HEK293 (cell line): ENCODE measurements at regions not wholly inside any gene's neighbourhood (a gene's known extent, or its start where the extent isn't known, plus 50 kb on each side); places are given as distances from the start of the nearest gene placed in this dataset.

ENCODE experiments used
- GLIS1 ChIP-seq: fragments of 450-650 bp; formaldehyde crosslinking; IDR thresholded peaks from 2 replicates; pipeline ENCODE4 v1.5.1; 2016; ENCODE audit warnings: missing biosample characterization, missing genetic modification characterization
- HOXD13 ChIP-seq: sonication (generic); formaldehyde crosslinking; IDR thresholded peaks from 2 replicates; pipeline ENCODE4 v1.8.0; 2022; ENCODE audit warnings: missing genetic modification reagents, borderline replicate concordance
- ZFP3 ChIP-seq: fragments of 450-650 bp; formaldehyde crosslinking; IDR thresholded peaks from 2 replicates; pipeline ENCODE4 v1.5.1; 2016; ENCODE audit warnings: low read depth, missing biosample characterization, missing genetic modification characterization
- ZNF121 ChIP-seq: fragments of 450-650 bp; formaldehyde crosslinking; IDR thresholded peaks from 2 replicates; pipeline ENCODE4 v1.5.1; 2016; ENCODE audit warnings: missing biosample characterization, missing genetic modification characterization
- ZNF433 ChIP-seq: fragments of 450-650 bp; formaldehyde crosslinking; IDR thresholded peaks from 2 replicates; pipeline ENCODE4 v1.5.1; 2016; ENCODE audit warnings: missing biosample characterization, missing genetic modification characterization, low read depth
- ZNF707 ChIP-seq: fragments of 450-650 bp; formaldehyde crosslinking; IDR thresholded peaks from 2 replicates; pipeline ENCODE4 v1.5.1; 2016; ENCODE audit warnings: missing biosample characterization, missing genetic modification characterization
- ZNF768 ChIP-seq: fragments of 450-650 bp; formaldehyde crosslinking; IDR thresholded peaks from 2 replicates; pipeline ENCODE4 v1.5.1; 2018; ENCODE audit warnings: missing biosample characterization, mild to moderate bottlenecking, missing genetic modification characterization
- ZNF785 ChIP-seq: fragments of 450-650 bp; formaldehyde crosslinking; IDR thresholded peaks from 2 replicates; pipeline ENCODE4 v1.5.1; 2016; ENCODE audit warnings: missing biosample characterization, missing genetic modification characterization
- TF ChIP-seq, protein P1 (sequence below): fragments of 450-650 bp; formaldehyde crosslinking; IDR thresholded peaks from 2 replicates; pipeline ENCODE4 v1.5.1; 2016; ENCODE audit warnings: missing biosample characterization, missing genetic modification characterization
- TF ChIP-seq, protein P2 (sequence below): fragments of 450-650 bp; formaldehyde crosslinking; IDR thresholded peaks from 2 replicates; pipeline ENCODE4 v1.5.1; 2017; ENCODE audit warnings: missing biosample characterization, missing genetic modification characterization
- TF ChIP-seq, protein P3 (sequence below): fragments of 450-650 bp; formaldehyde crosslinking; IDR thresholded peaks from 2 replicates; pipeline ENCODE4 v1.5.1; 2016; ENCODE audit warnings: missing biosample characterization, missing genetic modification characterization

GRCh38 chr3:63762180-63762579 lies 56.9 kb upstream of the C3orf49 start:
- TF ChIP-seq, protein P1, sequence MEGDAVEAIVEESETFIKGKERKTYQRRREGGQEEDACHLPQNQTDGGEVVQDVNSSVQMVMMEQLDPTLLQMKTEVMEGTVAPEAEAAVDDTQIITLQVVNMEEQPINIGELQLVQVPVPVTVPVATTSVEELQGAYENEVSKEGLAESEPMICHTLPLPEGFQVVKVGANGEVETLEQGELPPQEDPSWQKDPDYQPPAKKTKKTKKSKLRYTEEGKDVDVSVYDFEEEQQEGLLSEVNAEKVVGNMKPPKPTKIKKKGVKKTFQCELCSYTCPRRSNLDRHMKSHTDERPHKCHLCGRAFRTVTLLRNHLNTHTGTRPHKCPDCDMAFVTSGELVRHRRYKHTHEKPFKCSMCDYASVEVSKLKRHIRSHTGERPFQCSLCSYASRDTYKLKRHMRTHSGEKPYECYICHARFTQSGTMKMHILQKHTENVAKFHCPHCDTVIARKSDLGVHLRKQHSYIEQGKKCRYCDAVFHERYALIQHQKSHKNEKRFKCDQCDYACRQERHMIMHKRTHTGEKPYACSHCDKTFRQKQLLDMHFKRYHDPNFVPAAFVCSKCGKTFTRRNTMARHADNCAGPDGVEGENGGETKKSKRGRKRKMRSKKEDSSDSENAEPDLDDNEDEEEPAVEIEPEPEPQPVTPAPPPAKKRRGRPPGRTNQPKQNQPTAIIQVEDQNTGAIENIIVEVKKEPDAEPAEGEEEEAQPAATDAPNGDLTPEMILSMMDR (tag by site-specific recombination), result no peak
- TF ChIP-seq ZNF433 (tag by site-specific recombination), result no peak
- TF ChIP-seq HOXD13, result no peak
- no peak for TF ChIP-seq ZNF768 (tag by site-specific recombination)
- TF ChIP-seq, protein P2, sequence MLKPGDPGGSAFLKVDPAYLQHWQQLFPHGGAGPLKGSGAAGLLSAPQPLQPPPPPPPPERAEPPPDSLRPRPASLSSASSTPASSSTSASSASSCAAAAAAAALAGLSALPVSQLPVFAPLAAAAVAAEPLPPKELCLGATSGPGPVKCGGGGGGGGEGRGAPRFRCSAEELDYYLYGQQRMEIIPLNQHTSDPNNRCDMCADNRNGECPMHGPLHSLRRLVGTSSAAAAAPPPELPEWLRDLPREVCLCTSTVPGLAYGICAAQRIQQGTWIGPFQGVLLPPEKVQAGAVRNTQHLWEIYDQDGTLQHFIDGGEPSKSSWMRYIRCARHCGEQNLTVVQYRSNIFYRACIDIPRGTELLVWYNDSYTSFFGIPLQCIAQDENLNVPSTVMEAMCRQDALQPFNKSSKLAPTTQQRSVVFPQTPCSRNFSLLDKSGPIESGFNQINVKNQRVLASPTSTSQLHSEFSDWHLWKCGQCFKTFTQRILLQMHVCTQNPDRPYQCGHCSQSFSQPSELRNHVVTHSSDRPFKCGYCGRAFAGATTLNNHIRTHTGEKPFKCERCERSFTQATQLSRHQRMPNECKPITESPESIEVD (tag by site-specific recombination), result no peak
- TF ChIP-seq ZNF707 (tag by site-specific recombination), result no peak
- TF ChIP-seq GLIS1 (tag by site-specific recombination), result no peak
- no peak for TF ChIP-seq ZFP3 (tag by site-specific recombination)
- TF ChIP-seq ZNF785 (tag by site-specific recombination), result no peak
- TF ChIP-seq, protein P3, sequence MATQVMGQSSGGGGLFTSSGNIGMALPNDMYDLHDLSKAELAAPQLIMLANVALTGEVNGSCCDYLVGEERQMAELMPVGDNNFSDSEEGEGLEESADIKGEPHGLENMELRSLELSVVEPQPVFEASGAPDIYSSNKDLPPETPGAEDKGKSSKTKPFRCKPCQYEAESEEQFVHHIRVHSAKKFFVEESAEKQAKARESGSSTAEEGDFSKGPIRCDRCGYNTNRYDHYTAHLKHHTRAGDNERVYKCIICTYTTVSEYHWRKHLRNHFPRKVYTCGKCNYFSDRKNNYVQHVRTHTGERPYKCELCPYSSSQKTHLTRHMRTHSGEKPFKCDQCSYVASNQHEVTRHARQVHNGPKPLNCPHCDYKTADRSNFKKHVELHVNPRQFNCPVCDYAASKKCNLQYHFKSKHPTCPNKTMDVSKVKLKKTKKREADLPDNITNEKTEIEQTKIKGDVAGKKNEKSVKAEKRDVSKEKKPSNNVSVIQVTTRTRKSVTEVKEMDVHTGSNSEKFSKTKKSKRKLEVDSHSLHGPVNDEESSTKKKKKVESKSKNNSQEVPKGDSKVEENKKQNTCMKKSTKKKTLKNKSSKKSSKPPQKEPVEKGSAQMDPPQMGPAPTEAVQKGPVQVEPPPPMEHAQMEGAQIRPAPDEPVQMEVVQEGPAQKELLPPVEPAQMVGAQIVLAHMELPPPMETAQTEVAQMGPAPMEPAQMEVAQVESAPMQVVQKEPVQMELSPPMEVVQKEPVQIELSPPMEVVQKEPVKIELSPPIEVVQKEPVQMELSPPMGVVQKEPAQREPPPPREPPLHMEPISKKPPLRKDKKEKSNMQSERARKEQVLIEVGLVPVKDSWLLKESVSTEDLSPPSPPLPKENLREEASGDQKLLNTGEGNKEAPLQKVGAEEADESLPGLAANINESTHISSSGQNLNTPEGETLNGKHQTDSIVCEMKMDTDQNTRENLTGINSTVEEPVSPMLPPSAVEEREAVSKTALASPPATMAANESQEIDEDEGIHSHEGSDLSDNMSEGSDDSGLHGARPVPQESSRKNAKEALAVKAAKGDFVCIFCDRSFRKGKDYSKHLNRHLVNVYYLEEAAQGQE, result no peak
- no peak for TF ChIP-seq ZNF121 (tag by site-specific recombination)
